GM21423 (cell line): ENCODE measurements at regions not wholly inside any gene's neighbourhood (a gene's known extent, or its start where the extent isn't known, plus 50 kb on each side); places are given as distances from the start of the nearest gene placed in this dataset.
A peak's percentile ranks its signal among the peaks of the same experiment; 100 is the strongest.

Source experiments
- ATAC-seq: cut with Tn5 transposase; IDR thresholded peaks from one replicate; pipeline ENCODE4 v1.9.1; 2021; ENCODE audit warnings: mild to moderate bottlenecking, moderate library complexity; ENCODE audit not compliant: unreplicated experiment

DNA sequence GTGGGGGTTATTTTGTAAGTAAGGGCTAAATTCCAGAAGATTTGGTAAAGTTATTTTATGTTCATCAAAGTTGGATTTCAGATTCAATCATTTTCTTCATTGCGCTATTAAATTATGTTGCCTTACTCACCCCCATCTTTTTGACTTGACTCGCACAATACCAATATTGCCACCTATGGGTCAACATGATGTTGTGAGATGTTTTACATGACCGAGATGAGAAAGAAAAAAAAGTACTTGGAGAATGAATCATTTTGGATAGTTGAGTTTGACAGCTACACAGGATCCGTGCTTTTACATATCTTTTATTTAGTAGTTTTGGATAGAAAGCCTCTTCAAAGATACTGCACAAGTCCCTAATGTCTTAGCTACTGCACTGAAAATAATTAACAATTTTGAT is 224.2 kb upstream of the EMCN start:
- no peak for ATAC-seq

DNA sequence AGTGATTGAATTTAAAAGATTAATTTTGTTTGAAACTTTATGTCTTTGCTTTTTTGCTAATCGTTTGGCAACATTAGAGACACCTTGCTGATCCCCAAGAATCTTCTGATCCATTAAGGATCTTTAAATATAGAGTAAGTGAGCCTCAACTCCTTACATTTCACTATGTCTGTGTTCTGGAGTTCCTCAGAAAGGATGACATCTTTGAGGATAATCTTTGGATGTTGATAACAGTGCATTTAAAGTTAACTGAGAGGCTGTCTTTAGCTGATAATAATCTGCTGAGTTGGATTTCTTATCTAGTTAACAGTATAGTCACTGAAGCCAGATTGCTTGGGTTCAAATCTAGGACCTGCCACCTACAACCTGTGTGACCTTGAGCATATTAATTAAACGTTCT is 221.6 kb upstream of the EMCN start:
- no peak for ATAC-seq

DNA sequence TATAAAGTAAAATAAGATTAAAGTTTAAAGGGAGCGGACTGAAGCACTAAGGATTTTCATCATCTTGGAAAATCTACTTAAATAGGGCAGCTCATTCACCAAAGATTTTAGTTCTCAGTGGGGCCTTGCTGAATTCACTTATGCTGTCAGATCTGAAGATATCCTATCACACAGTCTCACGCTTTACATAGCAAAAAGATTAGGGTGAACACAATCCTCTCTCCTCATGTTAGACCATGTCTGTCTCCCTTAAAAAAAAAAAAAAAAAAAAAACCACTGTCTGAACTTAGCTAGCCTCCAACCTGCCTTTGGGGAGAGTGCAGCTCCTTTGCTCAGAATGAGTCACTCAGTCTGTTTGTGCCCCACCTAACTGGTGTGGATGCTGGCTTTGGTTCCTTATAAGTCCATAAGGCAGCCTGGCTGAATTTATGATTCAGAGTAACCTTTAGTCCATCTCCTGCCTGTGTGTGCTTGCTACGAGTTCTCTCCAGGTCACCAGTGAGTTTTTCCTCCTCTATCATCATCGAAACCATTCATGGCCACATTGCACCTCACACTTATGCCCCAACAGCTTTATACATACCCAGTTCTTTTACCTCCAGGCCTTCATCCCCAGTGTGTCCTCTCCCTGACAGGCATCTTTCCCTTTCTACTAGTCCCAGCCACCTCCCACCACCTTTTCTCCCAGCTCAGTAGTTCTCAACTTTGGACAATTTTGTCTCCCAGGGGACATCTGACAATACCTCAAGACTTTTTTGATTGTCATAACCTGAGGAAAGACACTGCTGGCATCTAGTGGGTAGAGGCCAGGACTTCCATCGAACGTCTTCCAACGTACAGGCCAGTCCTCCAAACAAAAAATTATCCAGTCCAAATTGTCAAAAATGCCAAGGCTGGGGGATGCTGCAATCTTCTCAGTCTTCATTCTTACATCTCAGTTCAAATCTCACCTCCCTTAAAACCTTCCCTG is 220.7 kb upstream of the EMCN start:
- no peak for ATAC-seq

DNA sequence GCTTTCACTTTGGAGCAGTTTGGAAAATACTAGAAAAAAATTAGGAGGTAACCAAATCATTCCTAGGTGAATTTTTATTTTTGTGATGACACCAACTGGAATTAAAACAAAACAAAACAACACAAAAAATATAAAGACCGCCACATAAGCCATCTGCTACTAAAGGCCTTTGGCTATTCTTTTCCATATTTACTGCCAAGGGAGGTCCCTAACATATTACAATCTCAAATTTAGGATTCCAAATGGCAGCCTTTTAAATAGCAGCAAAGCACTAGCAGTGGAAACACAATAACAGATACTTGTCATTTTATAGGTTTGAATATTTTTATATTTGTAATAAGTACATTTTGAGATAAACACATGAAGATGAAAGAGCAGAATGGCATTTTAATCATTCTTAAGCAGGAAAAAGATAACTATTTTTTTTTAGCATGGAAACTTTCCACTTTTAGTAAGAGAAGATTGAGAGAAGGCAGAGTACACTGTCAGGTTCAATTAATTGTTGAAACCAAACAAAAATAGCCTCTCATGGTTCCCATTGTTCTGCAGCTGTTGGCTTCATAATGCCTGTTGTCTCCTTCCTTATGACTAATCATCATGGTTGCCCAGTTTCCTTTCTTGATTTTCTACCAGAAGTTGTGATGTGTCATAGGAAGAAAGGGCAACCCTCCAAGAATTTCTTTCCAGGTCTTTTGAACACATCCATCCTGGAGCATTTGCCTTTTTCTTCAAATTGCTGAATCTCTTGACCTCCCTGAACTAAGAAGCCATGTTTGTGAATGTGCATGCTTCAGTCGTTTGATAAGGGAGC is 219.0 kb upstream of the EMCN start:
- no peak for ATAC-seq

DNA sequence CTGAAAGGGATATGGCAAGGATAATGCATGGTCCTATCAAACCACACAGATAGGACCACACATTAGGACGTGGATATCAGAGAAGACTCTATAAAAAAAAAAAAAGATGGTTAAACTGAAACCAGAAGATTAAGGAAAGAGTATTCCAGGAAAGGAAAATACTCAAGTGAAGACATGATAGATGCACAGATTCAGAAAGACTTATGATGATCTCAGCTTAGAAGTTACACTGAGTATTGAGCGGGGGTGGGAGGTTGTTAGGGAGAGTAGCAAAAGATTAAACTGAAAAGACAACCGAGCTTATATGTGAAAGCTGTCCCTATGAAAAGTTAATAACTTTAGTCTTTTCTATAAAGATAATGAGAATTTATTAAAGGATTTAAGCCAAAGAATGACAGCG is 211.0 kb upstream of the EMCN start:
- ATAC-seq = no peak

DNA sequence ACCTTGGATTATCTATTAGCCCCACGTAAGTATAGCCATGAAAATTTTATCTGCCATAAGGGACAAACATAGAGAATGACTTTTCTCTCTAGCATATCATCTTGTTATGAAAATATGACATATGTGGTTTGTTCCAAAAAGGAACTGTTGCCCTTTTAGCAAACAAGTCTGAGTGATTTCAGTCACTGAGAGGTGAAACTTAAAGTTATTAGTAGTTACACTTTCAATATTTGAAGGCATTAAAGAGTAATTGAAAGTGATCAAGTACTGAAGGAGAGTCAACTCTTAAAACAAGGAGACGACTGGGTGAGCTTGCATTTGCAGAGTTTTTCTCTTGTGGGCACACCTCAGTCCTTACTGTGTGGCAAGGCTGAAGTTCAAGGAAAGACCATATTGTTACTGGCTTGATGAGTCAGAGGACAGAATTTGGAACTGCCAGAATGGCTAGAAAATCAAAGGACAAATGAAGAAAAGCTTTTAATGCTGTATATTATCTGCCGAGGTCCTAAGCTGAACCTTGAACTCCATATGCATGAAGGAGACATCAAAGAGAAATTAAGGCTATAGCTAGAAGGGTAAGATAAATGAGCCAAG is 205.1 kb upstream of the EMCN start:
- ATAC-seq = peak; percentile 70

DNA sequence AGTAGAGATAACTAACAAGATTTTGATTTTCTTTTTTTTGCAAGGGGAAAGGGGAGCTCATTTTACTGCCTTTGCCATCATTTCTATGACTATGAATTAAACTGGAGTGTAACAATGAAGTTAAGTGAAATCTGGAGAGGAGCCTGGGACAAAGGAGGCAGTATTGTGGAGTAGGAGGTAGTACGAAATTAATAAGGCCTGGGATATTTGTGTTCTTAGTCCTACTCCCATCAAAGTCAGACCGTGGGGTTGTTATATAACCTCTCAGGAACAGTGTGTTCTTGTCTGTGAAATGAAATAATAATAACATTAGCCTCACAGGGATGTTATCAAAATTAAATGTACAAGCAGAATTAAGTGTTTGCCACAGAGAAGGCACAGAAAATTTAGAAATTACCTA is 204.3 kb upstream of the EMCN start:
- no peak for ATAC-seq

DNA sequence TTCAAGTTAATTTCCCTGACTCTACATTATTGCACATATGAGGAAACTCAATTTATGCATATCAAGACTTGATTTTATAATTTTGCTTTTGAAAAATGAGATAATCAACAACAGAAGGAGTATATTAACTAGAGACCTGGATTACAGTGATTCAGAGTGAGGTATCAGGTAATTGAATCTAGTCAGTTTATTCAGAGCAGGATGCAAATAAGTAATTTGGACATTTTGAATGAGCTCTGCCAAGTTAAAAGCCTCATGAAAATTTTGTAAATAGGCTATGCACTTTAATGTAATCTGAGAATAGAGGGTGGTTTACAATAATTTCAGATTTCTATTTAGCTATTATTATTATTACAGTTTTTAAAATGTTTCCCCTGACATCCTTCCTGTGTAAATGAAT is 203.7 kb upstream of the EMCN start:
- no peak for ATAC-seq

DNA sequence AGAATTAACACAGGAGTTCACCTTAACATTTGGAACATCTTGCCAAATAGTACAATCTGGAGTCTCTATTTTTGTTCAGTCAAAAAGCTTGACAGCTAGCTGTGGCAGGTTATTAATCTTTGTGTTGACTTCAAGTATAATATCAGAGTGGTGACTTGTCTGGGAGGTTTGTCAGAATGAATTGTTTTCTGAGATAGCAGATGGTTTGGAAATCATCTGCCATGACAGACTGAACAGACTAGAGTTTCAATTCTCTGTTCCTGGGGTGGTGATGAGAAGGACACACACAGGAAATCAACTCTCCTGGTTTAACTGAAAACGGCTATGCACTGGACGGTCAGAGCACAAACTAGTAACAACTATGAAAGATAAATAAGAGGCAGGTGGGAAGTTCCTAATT is 203.3 kb upstream of the EMCN start:
- ATAC-seq = no peak

DNA sequence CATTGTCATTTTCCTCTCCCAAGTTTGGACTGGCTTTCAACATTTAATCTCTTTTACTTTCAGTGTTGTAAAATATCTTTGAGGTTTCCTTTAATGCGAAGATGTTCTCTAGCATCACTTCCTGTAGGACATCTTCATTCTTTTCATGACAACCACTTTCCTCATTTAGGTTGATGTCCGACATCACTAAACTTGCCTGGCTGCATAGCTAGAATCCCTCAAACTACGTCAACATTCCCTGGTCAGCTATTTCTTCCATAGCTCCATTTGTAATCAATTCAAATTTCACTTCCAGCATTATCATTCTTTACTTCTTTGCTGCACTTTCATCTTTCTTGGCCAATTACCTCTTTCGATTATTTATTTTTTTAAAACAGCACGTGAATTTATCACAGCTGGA is 198.6 kb upstream of the EMCN start:
- ATAC-seq = no peak

DNA sequence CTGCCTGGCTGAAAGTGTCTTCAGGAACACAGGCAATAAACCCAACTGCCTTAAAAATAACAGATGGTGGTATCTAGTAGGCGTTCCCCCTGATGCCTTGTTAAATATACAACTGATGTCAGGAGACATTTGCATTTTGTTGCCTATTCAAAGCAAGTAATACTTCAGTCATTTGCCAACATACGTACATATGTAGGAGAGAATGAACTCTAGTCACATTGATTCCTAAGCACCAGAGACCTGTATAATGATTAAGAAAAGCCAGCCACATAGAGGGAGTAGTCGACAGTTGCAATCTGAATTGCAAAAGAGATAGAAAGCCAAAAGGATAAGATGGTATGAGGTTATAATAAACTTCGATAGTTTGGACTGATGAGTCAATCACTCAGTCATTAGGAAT is 191.0 kb upstream of the EMCN start:
- no peak for ATAC-seq

DNA sequence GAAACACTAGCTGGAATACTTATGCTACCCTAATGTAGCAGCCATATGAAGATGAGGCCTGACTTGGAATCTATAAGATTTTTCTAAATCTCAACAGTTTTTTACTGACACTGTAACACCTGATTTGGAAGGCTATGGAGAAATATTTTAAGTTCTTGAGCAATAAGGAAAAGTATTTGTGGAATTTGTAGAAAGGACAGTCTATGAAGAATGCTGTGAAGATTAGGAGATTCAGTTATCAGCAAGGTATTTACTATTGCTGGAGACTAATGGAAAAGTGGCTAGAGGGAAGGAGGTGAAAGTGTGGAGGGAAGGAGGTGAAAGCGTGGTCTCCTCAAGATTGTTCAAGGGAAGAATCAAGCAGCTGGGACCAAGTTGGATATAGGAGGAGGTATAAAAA is 190.0 kb upstream of the EMCN start:
- ATAC-seq = no peak

DNA sequence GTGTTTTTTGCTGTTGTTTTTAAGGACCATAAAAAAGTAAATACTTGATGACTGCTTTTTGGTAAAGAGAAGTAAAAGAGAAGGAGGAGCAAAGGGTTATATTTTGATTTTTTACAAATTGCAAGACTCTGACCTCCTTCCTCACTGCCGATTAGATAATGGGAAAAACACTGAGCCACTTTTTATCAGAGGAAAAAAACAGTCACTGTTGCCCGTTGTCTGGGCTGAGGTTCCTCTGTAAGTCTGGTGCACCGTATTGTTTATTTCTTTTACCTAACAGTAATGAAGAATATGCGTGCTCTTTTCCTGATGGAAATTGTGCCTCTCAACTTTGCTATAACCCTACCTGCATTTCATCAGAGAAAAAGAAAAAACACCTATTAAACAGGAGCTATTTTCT is 178.7 kb upstream of the EMCN start:
- ATAC-seq = no peak

DNA sequence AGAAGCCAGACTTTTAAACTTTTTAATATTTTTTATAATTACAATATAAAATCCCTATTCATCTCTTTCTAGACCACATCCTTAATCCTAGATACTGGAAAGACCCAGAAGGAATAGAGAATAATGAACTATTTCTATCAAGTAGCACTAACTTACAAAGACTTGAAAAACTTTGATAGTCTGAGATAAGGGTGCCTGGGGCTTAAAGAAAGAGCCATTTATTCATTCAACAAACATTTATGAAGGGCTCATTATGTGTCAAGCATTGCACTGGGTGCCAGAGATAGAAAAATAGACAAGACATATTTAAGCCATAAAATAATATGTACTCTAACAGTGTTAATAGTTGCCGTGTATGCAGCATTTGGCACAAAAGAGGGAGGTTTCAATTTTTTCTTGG is 178.0 kb upstream of the EMCN start:
- no peak for ATAC-seq

DNA sequence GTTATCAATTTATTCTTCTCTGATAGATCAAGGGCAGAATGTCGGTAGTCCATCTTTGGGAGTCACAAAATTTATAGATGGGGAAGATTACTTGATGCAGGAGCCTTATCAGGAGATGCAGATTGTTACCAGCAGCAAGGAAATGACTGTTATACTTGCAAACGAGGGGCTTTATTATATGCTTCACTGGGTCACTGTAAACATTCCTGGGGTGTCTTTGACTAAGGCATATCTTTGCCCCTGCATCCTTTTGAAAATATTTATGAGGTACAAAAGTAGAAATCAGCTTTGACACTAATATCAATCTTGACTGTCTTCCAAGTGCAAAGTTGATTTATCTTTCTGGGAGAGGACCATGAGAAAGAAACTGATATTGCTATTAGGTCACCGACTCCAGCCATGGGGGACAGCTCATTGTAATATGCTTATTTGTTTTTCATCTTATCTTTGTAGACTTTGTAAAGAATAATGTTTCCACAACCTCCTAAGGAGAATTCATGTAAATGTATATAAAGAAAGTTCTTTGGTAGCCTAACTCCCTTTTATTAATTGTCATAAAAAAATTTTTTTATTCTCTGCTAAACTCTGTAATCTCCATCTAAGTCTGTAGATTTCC is 177.3 kb upstream of the EMCN start:
- ATAC-seq = no peak

DNA sequence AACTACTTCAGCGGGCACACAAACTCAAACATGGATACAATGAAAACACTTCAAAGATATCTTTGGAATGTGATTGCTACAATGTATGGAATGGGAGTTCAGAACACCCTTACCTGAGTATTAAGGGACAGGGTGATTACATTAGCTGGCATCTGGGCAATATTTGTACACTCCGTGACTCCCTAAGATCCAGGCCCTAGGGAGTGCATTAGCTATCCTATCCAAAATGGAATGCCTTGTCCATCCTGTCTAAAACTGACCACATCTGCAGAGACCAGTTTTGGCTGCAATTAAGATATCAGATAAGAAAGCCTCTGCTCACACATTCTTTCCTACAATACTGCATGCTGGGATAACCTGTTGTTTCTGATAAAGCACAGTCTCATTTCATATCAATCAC is 176.6 kb upstream of the EMCN start:
- ATAC-seq = no peak

DNA sequence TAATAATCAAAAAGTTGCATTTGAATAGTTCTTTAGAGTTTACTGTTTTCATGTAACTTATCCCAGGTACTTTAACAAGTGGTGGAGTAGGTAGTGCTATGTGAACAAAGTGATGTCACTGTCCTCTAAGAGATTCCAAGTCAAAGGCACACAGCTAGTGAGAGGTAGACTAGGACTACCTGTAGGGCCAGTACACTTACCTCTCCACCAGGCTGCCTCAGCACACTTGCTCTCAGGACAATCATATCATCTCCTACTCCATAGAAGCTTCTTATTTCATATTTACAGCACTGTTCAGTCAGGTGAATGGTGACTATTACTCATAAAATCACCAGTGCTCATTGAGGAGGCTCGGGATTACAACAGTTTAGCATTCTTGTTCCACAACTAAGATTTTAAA is 173.0 kb upstream of the EMCN start:
- no peak for ATAC-seq

DNA sequence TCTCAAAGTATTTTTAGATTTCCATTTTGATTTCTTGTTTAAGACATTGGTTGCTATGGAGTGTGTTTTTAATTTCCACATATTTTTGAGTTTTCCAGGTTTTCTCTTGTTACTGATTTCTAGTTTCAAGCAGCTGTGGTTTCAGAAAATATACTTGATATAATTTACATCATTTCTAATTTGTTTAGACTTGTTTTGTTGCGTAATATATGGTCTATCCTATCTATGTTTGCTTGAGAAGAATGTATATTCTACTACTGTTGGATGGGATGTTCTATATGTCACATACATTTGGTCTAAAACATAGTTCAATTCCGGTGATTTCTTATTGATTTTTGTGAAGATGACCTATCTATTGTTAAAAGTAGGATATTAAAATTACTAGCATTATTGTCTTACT is 170.5 kb upstream of the EMCN start:
- no peak for ATAC-seq

DNA sequence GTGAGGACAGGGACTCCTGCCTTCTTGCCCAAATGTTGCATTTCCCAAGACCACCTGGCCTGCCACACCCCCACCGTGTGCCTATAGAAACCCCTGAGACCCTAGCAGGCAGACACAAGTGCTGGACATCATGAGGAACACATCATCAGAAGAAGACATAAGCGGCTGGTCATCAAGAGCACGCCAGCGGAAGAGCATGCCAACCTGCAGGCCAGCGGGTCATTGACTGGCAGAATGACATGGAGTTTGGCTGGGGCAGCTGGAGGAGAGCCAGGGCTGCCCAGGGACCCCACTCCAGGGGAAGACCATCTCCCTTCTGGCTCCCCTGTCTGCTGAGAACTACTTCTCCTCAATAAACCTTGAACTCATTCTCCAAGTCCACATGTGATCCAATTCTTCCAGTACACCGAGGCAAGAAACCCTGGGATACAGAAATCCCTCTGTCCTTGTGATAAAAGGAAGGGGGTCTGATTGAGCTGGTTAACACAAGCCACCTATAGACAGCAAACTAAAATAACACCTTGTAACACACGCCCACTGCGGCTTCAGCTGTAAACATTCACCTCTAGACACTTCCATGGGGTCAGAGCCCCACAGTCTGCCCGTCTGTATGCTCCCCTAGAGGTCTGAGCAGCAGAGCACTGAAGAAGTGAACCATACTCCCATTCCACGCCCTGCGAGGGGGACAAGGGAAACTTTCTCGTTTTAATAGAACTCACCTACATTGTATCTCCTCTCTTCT is 164.8 kb upstream of the EMCN start:
- ATAC-seq = no peak

DNA sequence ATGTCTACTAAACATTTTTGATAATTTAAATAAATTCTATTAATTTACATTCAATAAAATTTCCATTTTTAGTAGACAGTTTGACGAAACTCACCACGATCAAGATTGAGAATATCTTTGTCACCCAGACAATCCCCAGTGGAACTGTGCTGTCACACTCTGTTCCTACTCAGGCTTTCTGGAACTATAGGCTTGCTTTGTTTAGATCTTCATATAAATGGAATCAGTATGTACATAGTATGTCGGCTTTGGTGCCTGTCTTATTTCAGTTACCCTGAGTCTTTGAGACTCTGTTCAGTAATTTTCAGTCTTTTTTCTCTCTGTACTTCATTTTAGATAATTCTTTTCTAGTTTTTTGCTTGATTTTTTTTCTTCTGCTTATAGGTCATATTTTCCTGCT is 163.5 kb upstream of the EMCN start:
- ATAC-seq = no peak

DNA sequence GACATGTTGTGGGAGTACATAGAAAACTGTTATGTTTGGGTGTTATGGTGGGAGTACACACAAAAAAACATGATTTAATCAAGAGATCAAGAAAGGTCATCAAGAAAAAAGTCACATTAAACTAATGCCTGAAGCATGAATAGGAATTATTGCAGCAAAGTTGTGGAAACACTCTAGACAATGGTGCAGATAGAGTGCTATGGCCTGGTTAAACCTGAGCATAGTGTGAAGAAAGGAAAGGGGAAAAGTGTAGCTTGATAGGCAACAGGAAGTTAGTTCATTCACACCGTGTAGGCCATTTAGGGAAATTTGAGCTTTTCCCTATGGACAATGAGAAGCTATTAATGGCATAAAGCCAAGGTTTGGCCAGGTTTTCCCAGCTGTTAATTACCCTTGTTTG is 162.1 kb upstream of the EMCN start:
- ATAC-seq = no peak
